GM23338 (cell line): ENCODE measurements at regions not wholly inside any gene's neighbourhood (a gene's known extent, or its start where the extent isn't known, plus 50 kb on each side); places are given as distances from the start of the nearest gene placed in this dataset.

Experiments used
- CTCF ChIP-seq, 2 experiments: fragments of 200-600 bp in 1 of 2; sonication (generic) in 1 of 2; conservative IDR thresholded peaks; 2 replicates each; pipeline versions ENCODE4 v1.5.1 to v1.6.1; 2016 to 2017; ENCODE audit warnings: antibody characterized with exemption in 2 of 2, low read depth in 2 of 2, mild to moderate bottlenecking in 2 of 2, moderate library complexity in 1 of 2
- EZH2 ChIP-seq: fragments of 200-600 bp; sonication (generic); IDR thresholded peaks from one replicate; pipeline ENCODE4 v1.8.0; 2017; ENCODE audit warnings: antibody characterized with exemption, mild to moderate bottlenecking, low read depth; ENCODE audit not compliant: unreplicated experiment
- EZH2phosphoT487 ChIP-seq: fragments of 200-600 bp; sonication (generic); IDR thresholded peaks from one replicate; pipeline ENCODE4 v1.8.1; 2018; ENCODE audit warnings: antibody characterized with exemption; ENCODE audit not compliant: unreplicated experiment
- POLR2AphosphoS5 ChIP-seq: IDR thresholded peaks from 2 replicates; pipeline ENCODE4 v1.6.1; 2016; ENCODE audit warnings: antibody characterized with exemption, low read depth
- REST ChIP-seq: IDR thresholded peaks from one replicate; pipeline ENCODE4 v1.6.1; 2018; ENCODE audit warnings: antibody characterized with exemption; ENCODE audit not compliant: unreplicated experiment

- TF ChIP-seq POLR2AphosphoS5 (no peak), CTCF (conservative IDR thresholded peaks at IDR 0.05; ENCODE audit: low read depth in 2 of 2) (no peak), EZH2 (no peak), REST (no peak), EZH2phosphoT487 (no peak)
Measured at GRCh38 chr11:134916421-134917213, 504.6 kb upstream of the B3GAT1 start.
